Astrocyte (in vitro differentiated cells and primary cell): ENCODE measurements at regions not wholly inside any gene's neighbourhood (a gene's known extent, or its start where the extent isn't known, plus 50 kb on each side); places are given as distances from the start of the nearest gene placed in this dataset.

Experiments used
- DNase-seq: peaks from one replicate; pipeline ENCODE4 v3.0.0-alpha.2; 2010; ENCODE audit warnings: low read depth
- FAIRE-seq: peaks from 2 replicates; lab custom pipeline; 2011; peaks lifted over from hg19 to GRCh38; lab: Jason Lieb, UNC
- H2AFZ ChIP-seq: 2 replicates; pipeline ENCODE4 v1.6.0; 2012; ENCODE audit warnings: low read depth, low read length, inconsistent platforms
- H3K27ac ChIP-seq: 2 replicates; pipeline ENCODE4 v1.5.1; 2011; ENCODE audit warnings: low read depth, low read length, inconsistent platforms
- H3K27me3 ChIP-seq: 2 replicates; pipeline ENCODE4 v1.6.0; 2011; ENCODE audit warnings: low read length, inconsistent platforms; ENCODE audit not compliant: insufficient read depth
- H3K36me3 ChIP-seq: 2 replicates; pipeline ENCODE4 v1.5.1; 2011; ENCODE audit warnings: low read length, inconsistent platforms; ENCODE audit not compliant: insufficient read depth
- H3K4me1 ChIP-seq: 2 replicates; pipeline ENCODE4 v1.5.1; 2011; ENCODE audit warnings: low read length, inconsistent platforms; ENCODE audit not compliant: insufficient read depth
- H3K4me2 ChIP-seq: 2 replicates; pipeline ENCODE4 v1.6.0; 2012; ENCODE audit warnings: low read length, inconsistent platforms
- H3K4me3 ChIP-seq: 2 replicates; pipeline ENCODE4 v1.5.1; 2011; ENCODE audit warnings: low read depth, mild to moderate bottlenecking, low read length, inconsistent platforms; ENCODE audit not compliant: insufficient read depth
- H3K79me2 ChIP-seq: 2 replicates; pipeline ENCODE4 v1.6.0; 2012; ENCODE audit warnings: mild to moderate bottlenecking, low read length, inconsistent platforms; ENCODE audit not compliant: insufficient read depth
- H3K9ac ChIP-seq: 2 replicates; pipeline ENCODE4 v1.6.0; 2012; ENCODE audit warnings: mild to moderate bottlenecking, low read length, inconsistent platforms
- H3K9me3 ChIP-seq: 2 replicates; pipeline ENCODE4 v1.5.1; 2012; ENCODE audit warnings: low read depth, mild to moderate bottlenecking, low read length, inconsistent platforms; ENCODE audit not compliant: insufficient read depth
- H4K20me1 ChIP-seq: 2 replicates; pipeline ENCODE4 v1.6.0; 2012; ENCODE audit warnings: low read length, inconsistent platforms; ENCODE audit not compliant: insufficient read depth
- H3K27ac Mint-ChIP-seq: one replicate; pipeline ENCODE4 v1.8.0; 2021; ENCODE audit warnings: mild to moderate bottlenecking, mixed read lengths; ENCODE audit not compliant: unreplicated experiment
- H3K27me3 Mint-ChIP-seq: one replicate; pipeline ENCODE4 v1.8.0; 2021; ENCODE audit warnings: low read depth, mixed read lengths; ENCODE audit not compliant: unreplicated experiment
- H3K36me3 Mint-ChIP-seq: one replicate; pipeline ENCODE4 v1.8.0; 2021; ENCODE audit warnings: low read depth, mixed read lengths; ENCODE audit not compliant: unreplicated experiment
- H3K4me1 Mint-ChIP-seq: one replicate; pipeline ENCODE4 v1.8.0; 2021; ENCODE audit warnings: low read depth, mixed read lengths; ENCODE audit not compliant: unreplicated experiment
- H3K4me3 Mint-ChIP-seq: one replicate; pipeline ENCODE4 v1.8.0; 2021; ENCODE audit warnings: mild to moderate bottlenecking, moderate library complexity, mixed read lengths; ENCODE audit not compliant: unreplicated experiment
- H3K9me3 Mint-ChIP-seq: one replicate; pipeline ENCODE4 v1.8.0; 2021; ENCODE audit warnings: mild to moderate bottlenecking, mixed read lengths; ENCODE audit not compliant: unreplicated experiment
- CTCF ChIP-seq: IDR thresholded peaks from 2 replicates; pipeline ENCODE4 v1.5.1; 2011; ENCODE audit warnings: low read depth, mild to moderate bottlenecking, inconsistent platforms, low read length, moderate library complexity; ENCODE audit not compliant: insufficient read depth
- EZH2 ChIP-seq: IDR thresholded peaks from 2 replicates; pipeline ENCODE4 v1.6.1; 2012; ENCODE audit warnings: mild to moderate bottlenecking, low read length, inconsistent platforms; ENCODE audit not compliant: insufficient read depth

GRCh38 chr18:26794230-26795101, 71.0 kb downstream of the AQP4 start:
- Mint-ChIP-seq H3K27ac (no peak overlapping the region), H3K9me3 (no peaks in the 10 kb centered on the region), H3K36me3 (no peaks in the 10 kb centered on the region), H3K4me1 (no peaks in the 10 kb centered on the region), H3K27me3 (peaks cover 4% of the 10 kb centered on the region), H3K4me3 (no peak overlapping the region)
- Histone ChIP-seq H4K20me1 (no peaks in the 10 kb centered on the region), H3K4me1 (peaks cover 11% of the 10 kb centered on the region), H3K79me2 (no peaks in the 10 kb centered on the region), H3K27ac (no peak overlapping the region), H3K4me3 (no peak overlapping the region), H3K36me3 (no peaks in the 10 kb centered on the region), H3K9me3 (no peaks in the 10 kb centered on the region), H3K9ac (no peak overlapping the region), H2AFZ (no peak overlapping the region), H3K27me3 (no peaks in the 10 kb centered on the region), H3K4me2 (no peak overlapping the region)
- FAIRE-seq (no peak), DNase-seq (no peak)
- no peak for TF ChIP-seq EZH2
- no peak for TF ChIP-seq CTCF

- Histone ChIP-seq H3K27ac (peak overlapping the region; percentile 61), H3K4me1 (peaks cover 11% of the 10 kb centered on the region), H3K4me3 (no peak overlapping the region), H3K9ac (no peak overlapping the region), H4K20me1 (no peaks in the 10 kb centered on the region), H3K9me3 (no peaks in the 10 kb centered on the region), H3K79me2 (no peaks in the 10 kb centered on the region), H2AFZ (no peak overlapping the region), H3K27me3 (no peaks in the 10 kb centered on the region), H3K4me2 (peak overlapping the region; percentile 34), H3K36me3 (no peaks in the 10 kb centered on the region)
- Mint-ChIP-seq H3K27me3 (peaks cover 4% of the 10 kb centered on the region), H3K36me3 (no peaks in the 10 kb centered on the region), H3K9me3 (no peaks in the 10 kb centered on the region), H3K4me3 (no peak overlapping the region), H3K27ac (no peak overlapping the region), H3K4me1 (no peaks in the 10 kb centered on the region)
- DNase-seq, result peak; percentile 77
- no peak for FAIRE-seq
- TF ChIP-seq CTCF (no peak), EZH2 (no peak)
Observed at GRCh38 chr18:26792661-26793060, 72.8 kb downstream of the AQP4 start.

GRCh38 chr18:26791676-26792075, 73.8 kb downstream of the AQP4 start:
- H3K9me3 ChIP-seq, result no peaks in the 10 kb centered on the region
- no peaks in the 10 kb centered on the region for H3K36me3 ChIP-seq
- no peaks in the 10 kb centered on the region for H3K27me3 ChIP-seq
- H3K9ac ChIP-seq, result no peak overlapping the region
- Mint-ChIP-seq H3K4me3 (no peak overlapping the region), H3K36me3 (no peaks in the 10 kb centered on the region), H3K9me3 (no peaks in the 10 kb centered on the region), H3K27ac (no peak overlapping the region), H3K27me3 (peaks cover 4% of the 10 kb centered on the region), H3K4me1 (no peaks in the 10 kb centered on the region)
- H3K4me1 ChIP-seq, result peaks cover 11% of the 10 kb centered on the region
- peak overlapping the region; percentile 61 for H3K27ac ChIP-seq
- no peaks in the 10 kb centered on the region for H4K20me1 ChIP-seq
- peak overlapping the region; percentile 34 for H3K4me2 ChIP-seq
- no peak for FAIRE-seq
- H3K79me2 ChIP-seq, result no peaks in the 10 kb centered on the region
- H2AFZ ChIP-seq, result no peak overlapping the region
- DNase-seq, result peak; percentile 2
- TF ChIP-seq EZH2, result no peak
- no peak for TF ChIP-seq CTCF
- no peak overlapping the region for H3K4me3 ChIP-seq
